HuH-7 (cell line): ENCODE measurements at regions not wholly inside any gene's neighbourhood (a gene's known extent, or its start where the extent isn't known, plus 50 kb on each side); places are given as distances from the start of the nearest gene placed in this dataset.

Experiments
- DNase-seq: peaks from one replicate; pipeline ENCODE4 v3.0.0; 2011; ENCODE audit warnings: low spot score

DNA sequence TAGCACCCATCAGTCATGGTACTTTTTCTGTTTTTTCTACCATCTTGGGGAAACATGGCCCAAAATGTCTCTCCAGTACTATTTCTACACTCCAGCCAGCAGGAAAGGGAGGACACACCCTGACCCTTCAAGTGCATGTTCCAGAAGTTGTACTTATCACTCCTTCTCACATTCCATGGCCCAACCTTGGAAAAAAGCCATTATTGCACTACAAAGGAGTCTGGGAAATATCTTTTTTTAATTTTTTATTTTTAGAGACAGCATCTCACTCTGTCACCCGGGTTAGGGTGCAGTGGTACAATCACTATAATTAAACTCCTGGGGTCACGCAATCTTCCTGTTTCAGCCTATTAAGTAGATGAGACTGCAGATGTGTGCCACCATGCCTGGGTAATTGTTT is 100.0 kb upstream of the PPP2R3A start:
- DNase-seq: no peak

DNA sequence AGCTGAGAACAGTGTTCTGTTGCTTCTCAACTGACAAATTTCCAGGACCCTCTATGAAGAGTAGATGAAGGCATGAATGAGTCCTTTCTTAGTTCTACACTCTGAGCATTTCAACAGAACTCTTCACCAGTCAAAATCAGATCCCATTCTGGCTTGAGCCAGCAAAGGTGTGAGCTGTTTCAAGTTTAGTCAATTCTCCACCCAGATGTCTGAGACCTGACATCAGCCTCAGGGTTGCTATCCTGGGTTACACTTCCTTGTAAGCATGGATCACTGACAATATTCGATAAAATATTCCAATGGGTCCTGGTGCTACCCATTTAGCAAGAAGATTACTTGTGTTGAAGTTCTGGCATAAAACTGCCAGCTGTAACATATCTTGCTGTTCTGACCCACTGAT is 97.6 kb upstream of the PPP2R3A start:
- DNase-seq: no peak

DNA sequence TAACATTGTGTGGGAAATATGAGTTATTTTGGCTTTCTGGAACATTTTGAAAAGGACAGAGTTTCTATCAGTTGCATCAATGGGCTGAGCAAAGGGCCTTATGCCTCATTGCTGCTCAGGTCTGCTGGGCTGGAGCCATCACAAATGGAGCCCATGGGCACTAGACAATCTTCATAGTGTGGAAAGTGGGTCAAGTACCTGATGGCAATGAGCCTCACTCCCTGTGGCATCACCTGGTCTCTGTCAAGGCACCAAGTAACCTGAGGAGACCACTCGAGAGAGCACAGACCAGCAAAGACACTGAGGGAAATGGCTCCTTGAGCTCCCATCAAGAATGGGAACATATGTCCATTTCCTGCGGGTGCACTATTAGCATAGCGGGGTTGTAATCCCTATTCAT is 96.7 kb upstream of the PPP2R3A start:
- DNase-seq: no peak

DNA sequence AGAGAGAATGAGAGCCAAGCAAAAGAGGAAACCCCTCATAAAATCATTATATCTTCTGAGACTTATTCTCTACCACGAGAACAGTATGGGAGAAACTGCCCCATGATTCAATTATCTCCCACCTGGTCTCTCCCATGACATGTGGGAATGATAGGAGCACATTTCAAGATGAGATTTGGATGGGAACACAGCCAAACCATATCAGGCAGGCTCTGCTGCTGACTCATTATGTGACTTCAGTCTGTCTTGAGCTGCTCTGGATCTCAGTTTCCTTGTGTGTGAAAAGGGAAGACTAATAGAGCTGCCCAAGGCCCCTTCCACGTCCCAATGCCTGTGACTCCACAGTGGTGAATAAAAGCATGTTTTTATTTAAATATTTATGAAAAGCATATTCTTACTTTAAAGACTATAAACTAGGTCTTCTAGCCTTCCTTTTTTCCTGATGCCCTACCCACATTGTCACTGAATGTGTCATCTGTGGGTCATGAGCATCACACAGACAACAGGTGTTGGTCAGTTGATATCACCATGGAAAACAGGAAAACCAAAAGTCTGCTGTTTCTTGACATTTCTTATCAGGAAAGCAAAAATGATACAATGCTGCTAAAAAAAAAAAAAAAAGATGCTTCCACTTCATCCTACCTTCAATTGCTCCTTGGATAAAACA is 96.0 kb upstream of the PPP2R3A start:
- DNase-seq: no peak

DNA sequence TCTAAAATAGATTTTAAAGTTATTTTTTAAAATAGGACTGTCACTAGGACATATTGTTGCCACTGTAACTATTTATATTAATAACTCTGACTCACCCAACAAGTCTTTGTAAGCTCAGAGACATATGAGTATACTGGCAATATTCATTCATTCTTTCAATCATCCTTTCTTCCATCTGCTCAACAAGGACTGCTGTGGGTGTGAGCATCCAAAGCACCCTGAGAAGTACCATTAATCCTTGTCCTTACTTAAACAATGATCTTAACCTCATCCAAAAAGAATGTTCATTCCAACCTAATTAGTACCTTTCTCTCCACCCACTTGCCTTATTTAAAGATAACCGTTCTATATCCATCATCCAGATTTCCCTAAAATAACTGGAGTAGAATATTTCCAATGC is 94.2 kb upstream of the PPP2R3A start:
- DNase-seq: no peak

DNA sequence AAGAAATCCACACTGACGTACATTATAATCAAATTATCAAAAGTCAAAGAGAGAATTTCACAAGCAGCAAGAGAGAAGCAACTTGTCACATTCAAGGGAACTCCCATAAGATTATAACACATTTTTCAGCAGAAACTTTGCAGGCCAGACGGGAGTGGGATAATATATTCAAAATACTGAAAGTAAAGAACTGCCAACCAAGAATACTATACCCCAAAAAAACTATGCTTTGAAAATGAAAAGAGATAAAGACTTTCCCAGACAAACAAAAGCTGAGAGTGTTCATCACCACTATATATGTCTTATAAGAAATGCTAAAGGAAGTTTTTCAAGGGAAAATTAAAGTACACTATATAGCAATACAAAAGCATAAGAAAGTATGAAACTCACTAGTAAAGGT is 91.5 kb upstream of the PPP2R3A start:
- DNase-seq: no peak

DNA sequence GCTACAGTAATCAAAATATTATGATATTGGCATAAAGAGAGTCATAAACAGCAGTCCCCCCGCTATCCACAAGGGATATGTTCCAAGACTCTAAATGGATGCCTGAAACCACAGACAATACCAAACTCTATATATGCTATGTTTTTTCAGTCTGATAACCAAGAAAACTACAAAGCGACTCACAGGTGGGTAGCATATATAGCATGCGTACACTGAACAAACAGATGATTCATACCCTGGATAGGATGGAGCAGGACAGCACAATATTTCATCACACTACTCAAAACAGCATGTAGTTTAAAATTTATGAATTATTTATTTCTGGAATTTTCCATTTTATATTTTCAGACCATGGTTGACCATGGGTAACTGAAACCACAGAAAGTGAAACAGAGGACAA is 87.0 kb upstream of the PPP2R3A start:
- no peak for DNase-seq

DNA sequence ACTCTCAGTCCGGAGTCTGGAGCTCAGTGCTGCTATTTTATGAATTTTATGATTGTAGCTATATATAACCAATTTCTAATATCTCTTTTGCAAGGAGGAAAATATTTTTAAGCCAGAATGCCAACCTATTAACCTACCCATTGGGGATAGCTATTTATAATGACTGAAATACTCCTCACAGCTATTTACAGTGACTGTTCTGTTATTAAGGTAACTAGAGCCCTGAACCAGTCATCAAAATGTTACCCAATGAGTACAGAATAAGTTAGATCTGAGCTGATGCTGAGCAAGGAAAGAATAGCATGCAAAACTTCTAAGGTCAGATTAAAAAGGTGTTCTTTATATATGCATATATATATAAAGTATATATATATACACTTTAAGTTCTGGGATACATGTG is 79.6 kb upstream of the PPP2R3A start:
- no peak for DNase-seq

DNA sequence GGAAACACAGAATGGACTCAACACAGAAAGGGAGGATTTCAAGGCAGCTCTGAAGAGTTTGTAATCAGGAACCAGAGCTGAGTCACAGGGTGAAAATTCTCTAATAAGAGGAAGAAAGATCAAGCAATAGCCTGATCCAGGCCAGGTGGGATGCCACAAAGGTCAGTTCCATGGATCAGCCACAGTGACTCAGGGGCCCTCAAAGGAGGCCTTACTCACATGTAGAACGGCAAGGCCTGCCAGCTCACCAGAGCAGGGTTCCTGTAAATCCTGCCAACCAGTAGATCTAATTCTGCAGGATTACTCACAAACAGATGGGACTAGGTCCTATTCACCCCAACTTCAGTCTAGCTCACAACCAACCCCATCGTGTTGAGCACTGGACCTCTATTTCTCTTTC is 78.3 kb upstream of the PPP2R3A start:
- DNase-seq: no peak

DNA sequence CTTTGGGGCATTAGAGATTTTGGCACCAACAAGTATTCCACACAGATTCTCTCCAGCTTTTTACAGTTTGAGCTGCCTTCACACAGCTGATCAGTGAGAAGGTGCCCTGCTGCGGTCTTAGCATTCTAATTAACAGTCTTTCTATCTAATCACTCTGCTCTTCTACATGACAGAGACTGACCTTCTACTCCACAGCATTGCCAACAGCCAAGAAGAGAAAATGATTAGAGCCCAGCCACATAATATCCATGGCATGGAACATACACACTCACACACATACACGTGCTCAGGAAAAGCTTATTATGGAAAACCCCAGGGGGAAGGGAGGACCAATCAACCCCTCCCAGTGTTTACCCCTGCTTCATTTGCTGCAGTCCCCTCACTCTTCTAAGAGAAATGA is 76.1 kb upstream of the PPP2R3A start:
- no peak for DNase-seq

DNA sequence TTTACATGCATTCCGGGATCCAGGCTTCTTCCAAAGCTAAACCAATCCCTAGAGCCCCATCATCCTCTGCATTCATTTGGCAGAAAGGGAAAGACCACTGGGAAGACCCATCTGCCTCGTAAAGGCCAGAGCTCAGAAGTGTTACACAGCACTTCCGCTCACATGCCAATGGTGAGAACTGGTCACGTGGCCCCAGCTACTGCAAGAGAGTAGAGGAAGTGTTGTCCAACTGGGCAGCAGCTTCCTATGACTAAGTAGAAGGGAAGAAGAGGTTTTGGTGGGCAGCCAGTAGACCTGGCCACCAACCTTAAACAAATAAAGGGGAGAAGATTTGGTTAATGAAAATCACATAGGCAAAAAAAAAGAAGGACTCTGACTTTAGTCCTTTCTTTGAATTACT is 74.4 kb upstream of the PPP2R3A start:
- no peak for DNase-seq

DNA sequence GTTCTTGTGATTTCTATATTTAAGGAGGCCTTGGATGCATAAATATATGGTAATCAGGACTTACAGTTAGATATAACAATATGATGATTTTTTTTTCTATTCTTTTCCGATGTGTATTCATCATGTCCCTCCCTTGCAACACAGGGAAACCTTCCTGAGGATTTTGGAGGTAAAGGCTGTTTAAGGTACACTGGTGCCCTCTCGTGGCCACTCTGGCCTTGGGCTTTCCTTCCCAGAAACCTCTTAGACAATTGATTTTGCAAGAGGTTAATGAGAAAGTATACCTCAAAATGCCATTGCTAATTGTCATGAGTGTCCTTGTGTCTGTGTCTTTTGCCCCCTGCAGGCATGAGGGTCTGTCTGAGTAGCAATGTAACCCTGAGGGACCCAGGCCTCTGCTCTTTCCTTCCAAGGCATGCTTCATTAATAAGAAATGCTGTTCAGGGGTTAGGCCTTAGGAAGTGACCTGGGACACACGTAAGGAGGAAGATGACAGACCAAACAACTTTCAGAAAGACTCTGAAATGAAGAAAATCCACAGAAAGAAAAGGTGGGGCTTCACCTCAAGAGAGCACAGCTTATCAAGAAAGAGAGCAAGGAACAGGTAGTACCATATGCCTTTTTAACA is 70.3 kb upstream of the PPP2R3A start:
- DNase-seq: peak; percentile 28

DNA sequence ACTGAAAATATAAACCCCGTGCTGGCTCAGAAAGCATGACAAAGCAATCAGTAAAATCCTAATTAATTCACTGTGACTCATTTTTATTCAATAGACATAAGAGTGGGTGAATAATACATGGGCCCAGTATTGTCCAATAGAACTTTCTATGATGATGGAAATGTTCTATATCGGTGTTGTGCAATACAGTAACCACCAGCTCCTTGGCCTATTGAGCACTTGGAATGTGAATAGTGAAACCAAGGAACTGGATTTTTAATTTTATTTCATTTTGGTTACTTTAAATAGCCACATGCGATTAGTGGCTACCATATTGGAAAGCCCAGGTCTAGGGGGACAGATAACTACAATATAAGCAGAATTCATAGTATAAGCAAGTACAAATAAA is 69.8 kb upstream of the PPP2R3A start:
- DNase-seq: no peak

DNA sequence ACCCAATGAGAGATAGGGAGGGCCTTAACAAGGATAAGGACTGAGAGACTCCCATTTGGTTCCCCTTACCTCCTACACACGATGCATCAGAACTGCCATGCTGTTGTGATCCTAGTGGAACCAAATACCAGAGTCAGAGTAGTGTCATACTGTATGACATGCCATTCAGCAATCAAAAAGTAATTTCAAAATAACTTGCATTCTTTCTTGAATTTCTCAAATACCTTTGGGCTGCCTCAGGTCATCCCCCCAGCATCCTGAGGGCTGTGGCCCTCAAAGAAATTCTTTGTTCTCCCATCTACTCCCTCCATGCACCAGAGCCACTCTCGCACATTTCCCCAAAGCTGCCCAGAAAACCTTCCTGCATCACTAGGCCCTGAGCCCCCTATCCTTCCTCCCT is 68.9 kb upstream of the PPP2R3A start:
- no peak for DNase-seq

DNA sequence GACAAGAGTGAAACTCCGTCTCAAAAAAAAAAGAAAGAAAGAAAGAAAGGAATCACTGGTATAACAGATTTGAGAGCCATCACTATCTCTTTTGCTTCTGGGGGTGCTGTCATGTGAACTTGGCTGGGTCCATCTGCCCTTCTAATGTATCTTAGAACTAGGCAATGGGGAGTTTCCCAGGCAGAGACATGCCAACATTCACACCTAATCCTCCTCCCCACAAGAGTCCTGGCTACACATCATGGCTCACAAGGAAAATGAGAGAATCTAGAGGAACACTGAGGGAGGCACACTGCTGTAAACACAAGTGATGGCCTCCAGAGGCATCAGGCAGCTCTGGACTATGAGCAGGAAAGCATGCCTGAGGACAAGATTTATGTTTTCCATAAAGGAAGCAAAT is 67.8 kb upstream of the PPP2R3A start:
- no peak for DNase-seq

DNA sequence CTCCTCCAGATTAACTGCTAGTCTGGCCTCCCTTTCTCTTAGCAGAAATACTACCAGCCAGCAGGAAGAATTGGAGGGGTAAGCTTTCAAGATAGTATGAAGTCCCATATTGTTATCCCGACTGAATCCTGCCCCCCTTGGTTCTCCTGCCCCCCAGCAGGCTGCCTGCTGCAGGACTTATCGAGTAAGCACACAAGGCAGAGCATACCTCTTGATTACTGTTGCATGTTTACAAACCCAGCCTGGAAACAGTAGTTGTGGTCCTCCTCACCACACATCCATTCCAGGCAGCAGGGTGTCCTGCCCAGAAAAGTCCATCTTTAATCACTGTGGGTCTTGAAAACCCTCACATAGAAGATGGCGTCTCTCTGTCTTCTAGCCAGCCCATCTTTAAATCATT is 66.8 kb upstream of the PPP2R3A start:
- no peak for DNase-seq

DNA sequence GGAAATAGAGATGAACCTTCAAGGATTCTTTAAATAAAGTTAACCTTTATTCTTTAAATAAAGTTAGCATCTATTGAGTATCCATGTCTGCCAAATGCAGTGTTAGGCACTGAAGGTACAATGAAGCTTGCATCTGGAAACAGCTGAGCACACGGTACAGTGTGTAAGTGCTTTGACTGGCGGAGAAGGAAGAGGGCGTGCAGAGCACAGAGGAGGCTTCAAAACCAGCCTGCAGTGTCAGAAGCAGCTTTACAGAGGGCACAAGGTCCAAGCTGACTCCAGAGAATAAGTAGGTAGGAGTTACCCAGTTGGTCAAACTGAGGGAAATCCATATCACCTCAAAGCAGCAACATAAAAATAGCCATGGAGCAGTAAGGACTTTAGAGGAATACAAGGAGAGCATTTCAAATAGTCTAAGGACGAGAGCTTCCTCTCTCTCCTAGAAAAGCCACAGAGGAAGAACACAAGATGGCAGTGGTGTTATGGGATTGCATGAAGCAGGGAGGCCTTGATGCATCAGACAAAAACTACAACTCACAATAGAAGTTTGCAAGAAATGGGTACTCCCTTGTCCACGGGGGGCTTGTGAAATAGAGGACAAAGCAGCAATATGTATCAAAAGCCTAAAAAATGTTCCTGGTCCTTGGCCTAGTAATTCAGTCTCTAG is 60.3 kb upstream of the PPP2R3A start:
- DNase-seq: no peak

DNA sequence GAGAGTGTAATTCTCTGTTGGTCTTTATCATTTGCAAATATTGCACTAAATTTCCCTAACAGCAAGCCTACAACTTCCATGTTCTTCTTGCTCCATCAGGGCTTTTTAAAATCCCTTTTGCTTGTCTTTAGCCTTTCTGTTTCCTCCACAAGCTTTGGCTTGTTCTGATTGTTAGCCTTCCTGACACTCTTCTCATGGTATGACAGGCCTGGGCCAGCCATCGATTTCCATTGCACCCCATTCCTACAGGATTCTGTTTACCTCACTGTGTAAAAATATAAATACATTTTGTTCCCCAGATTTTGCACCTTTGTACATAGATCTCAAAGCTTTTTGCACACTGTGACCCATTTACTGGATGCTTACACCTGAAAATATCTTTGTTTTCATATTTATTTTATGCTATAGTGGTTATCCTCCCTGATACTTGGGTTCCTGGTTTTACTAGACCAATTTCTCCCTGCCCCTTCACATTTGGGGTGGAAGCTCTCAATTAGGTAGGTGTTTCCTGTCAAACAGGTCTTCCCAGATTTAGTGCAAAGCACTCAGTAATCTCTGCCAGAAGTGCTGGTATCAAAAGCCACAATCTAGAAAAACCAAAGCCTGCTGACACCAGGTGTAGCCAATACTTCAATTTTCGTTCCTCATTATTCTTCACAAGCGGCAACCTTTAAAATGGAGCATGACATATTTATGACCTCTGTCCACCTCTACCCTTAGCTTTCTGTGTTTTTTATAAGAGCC is 57.9 kb upstream of the PPP2R3A start:
- DNase-seq: no peak

DNA sequence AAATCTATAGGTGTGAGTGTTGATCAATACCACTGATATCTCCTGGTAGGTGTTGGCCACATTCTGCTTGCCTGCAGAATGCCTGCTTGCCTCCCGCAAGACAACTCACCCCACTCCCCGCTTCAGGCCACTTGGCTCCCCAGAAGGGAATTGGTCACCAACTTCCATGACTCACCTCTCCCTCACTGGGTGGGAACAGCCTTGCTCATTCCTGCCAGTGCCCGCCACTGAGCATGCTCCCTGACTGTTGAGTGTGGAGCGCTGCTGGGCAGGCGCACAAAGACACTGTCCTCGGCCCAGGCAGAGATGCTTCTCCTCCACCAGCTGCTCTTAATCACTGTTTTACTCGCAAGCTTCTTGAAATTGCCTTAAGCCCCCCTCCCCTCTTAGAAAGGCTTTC is 57.3 kb upstream of the PPP2R3A start:
- no peak for DNase-seq

DNA sequence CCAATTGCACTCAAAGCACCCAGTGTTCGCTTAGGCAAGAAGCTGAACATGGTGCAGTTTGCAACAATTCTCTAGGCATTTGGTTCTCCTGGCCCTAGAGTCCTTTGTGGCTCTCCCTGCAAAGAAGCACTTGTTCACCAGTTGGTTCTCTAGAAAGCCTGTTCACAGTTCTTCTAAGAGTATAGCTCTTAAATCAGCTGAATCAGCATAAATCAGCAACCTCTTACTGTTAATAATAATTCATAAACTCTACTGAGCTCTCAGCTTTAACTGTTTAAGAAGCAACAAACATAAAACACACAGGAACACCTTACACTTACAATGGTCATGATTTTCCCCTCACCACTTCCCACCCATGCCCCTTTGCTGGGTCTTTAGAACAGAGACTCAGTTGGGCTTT is 56.8 kb upstream of the PPP2R3A start:
- no peak for DNase-seq

DNA sequence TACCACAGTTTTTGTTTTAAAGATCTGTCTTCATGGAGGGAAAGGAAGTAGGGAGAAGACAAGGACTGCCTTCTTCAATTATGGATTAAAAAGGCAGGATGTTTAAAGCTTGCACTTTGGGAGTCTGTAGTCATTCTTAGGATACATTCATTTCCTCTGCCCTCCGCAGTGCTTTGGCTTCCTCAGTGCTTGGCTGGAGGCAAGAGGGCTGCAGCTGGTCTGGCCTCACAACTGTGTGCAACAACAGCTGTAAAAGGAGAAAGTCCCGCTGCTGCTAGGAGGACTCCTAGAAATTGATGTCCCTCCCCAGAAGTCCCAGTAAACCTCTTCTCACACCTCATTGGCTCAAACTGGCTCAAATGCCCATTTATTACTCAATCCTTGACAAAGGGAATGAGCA is 54.4 kb upstream of the PPP2R3A start:
- no peak for DNase-seq

DNA sequence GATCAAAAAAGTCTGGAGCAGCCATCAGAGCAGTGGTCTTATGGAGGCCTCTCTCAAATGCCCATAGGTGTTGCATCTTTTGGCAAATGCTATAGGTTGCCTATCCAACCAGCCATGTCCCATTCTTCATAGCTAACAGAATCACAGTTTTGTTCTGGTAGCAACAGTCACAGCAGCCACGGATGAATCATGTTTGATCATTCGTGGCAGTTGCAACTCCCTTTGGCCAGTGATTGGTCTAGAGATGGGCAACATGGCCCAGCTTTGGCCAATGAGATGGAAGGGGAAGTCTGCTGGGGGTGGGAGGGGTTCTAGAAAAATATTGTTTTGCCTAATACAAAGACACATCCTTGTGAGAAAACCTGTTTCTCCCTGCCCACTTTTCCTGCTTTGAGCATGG is 50.3 kb upstream of the PPP2R3A start:
- no peak for DNase-seq
